ENCODE measurements at regions not wholly inside any gene's neighbourhood (a gene's known extent, or its start where the extent isn't known, plus 50 kb on each side); places are given as distances from the start of the nearest gene placed in this dataset.

- no TSS peak for BruUV-seq (replicated peaks)
- intact Hi-C loops (cut with micrococcal nuclease; ENCODE audit: unreplicated experiment) = no loop called here
- Histone ChIP-seq H3K4me1 (ENCODE audit: control insufficient read depth, insufficient read depth, low read length) (no peaks in the 10 kb centered on the region), H3K4me3 (ENCODE audit: low read depth in 2 of 2, low read length in 2 of 2) (no peak overlapping the region), H3K27me3 (ENCODE audit: control insufficient read depth, insufficient read depth, low read length) (no peaks in the 10 kb centered on the region), H3K9me3 (ENCODE audit: control insufficient read depth, insufficient read depth, low read depth, low read length) (no peaks in the 10 kb centered on the region), H3K27ac (ENCODE audit: low read length) (no peak overlapping the region), H3K36me3 (ENCODE audit: control insufficient read depth, insufficient read depth, low read length) (no peaks in the 10 kb centered on the region)
- ChIA-PET CTCF (no interaction called here), POLR2A (no interaction called here)
- ATAC-seq (no peak), DNase-seq (ENCODE audit: low read depth, low spot score) (no peak)
- in situ Hi-C loops (cut with HindIII; ENCODE audit: low pct_unique_long_range_greater_than_20kb, low sequenced_read_pairs) = no loop called here
- TF ChIP-seq REST (IDR thresholded peaks at IDR 0.05; ENCODE audit: insufficient read depth in 1 of 2, low read depth in 2 of 2, low read length in 1 of 2) = no peak
- TF ChIP-seq CTCF (IDR thresholded peaks at IDR 0.05) = no peak
- no peak for TF ChIP-seq SIN3A (IDR thresholded peaks at IDR 0.05; ENCODE audit: borderline replicate concordance, insufficient read depth, low read depth, low read length)
- no peak for TF ChIP-seq POLR2AphosphoS5 (IDR thresholded peaks at IDR 0.05; ENCODE audit: low read depth, low read length)
- no peak for TF ChIP-seq TCF7L2 (IDR thresholded peaks at IDR 0.05; ENCODE audit: low read depth, low read length)
These were observed 75.3 kb upstream of the MTNR1B start for GRCh38 chr11:92894197-92894596.

- POLR2A ChIA-PET = no interaction called here
These were observed 72.0 kb upstream of the MTNR1B start for GRCh38 chr11:92897487-92897886.

More at GRCh38 chr11:92897487-92897886, 72.0 kb upstream of the MTNR1B start:
- intact Hi-C loops (cut with micrococcal nuclease; ENCODE audit: unreplicated experiment) (no loop called here), in situ Hi-C loops (cut with HindIII; ENCODE audit: low pct_unique_long_range_greater_than_20kb, low sequenced_read_pairs) (no loop called here)
- Histone ChIP-seq H3K4me1 (ENCODE audit: control insufficient read depth, insufficient read depth, low read length) (no peaks in the 10 kb centered on the region), H3K4me3 (ENCODE audit: low read depth in 2 of 2, low read length in 2 of 2) (no peak overlapping the region), H3K27me3 (ENCODE audit: control insufficient read depth, insufficient read depth, low read length) (no peaks in the 10 kb centered on the region; the same call in 1 of the 2 replicates), H3K9me3 (ENCODE audit: control insufficient read depth, insufficient read depth, low read depth, low read length) (no peaks in the 10 kb centered on the region), H3K36me3 (ENCODE audit: control insufficient read depth, insufficient read depth, low read length) (no peaks in the 10 kb centered on the region), H3K27ac (ENCODE audit: low read length) (no peak overlapping the region)
- ATAC-seq (no peak), DNase-seq (ENCODE audit: low read depth, low spot score) (no peak)
- BruUV-seq (replicated peaks) = no TSS peak
- TF ChIP-seq SIN3A (IDR thresholded peaks at IDR 0.05; ENCODE audit: borderline replicate concordance, insufficient read depth, low read depth, low read length) (no peak), CTCF (IDR thresholded peaks at IDR 0.05) (no peak), TCF7L2 (IDR thresholded peaks at IDR 0.05; ENCODE audit: low read depth, low read length) (no peak), REST (IDR thresholded peaks at IDR 0.05; ENCODE audit: insufficient read depth in 1 of 2, low read depth in 2 of 2, low read length in 1 of 2) (no peak), POLR2AphosphoS5 (IDR thresholded peaks at IDR 0.05; ENCODE audit: low read depth, low read length) (no peak)
- CTCF ChIA-PET = interaction anchor here (0.6 kb wide), 1 partner anchor 11 kb away, joined by 6 read pairs; no protein-coding TSS in a partner anchor

All from Panc1 (cell line).